Femur (tissue), 1 donor: ENCODE measurements at regions not wholly inside any gene's neighbourhood (a gene's known extent, or its start where the extent isn't known, plus 50 kb on each side); places are given as distances from the start of the nearest gene placed in this dataset.
"Not testable (repeated sequence)": the region's sequence is repeated elsewhere in the genome, so short reads cannot be mapped to it uniquely, and the experiment has no call there.

Source experiments
- DNase-seq: peaks from one replicate; pipeline ENCODE4 v3.0.0-alpha.2; 2017

GRCh38 chr19:33866696-33867095, 70.0 kb downstream of the KCTD15 start:
- no peak for DNase-seq

GRCh38 chr19:33868076-33868735, 71.5 kb downstream of the KCTD15 start:
- peak; percentile 32 for DNase-seq

- DNase-seq = peak; percentile 65
Observed at GRCh38 chr19:33868788-33869412, 72.2 kb downstream of the KCTD15 start.

GRCh38 chr19:33870298-33870932, 73.7 kb downstream of the KCTD15 start:
- DNase-seq = not testable (repeated sequence)

- DNase-seq = no peak
Observed at GRCh38 chr19:33871605-33872004, 74.9 kb downstream of the KCTD15 start.

GRCh38 chr19:33872445-33873320, 76.0 kb downstream of the KCTD15 start:
- DNase-seq = no peak

- no peak for DNase-seq
Observed at GRCh38 chr19:33875071-33875470, 78.4 kb downstream of the KCTD15 start.

- DNase-seq = no peak
Observed at GRCh38 chr19:33876192-33876591, 79.5 kb downstream of the KCTD15 start.

- no peak for DNase-seq
Observed at GRCh38 chr19:33878030-33878544, 81.4 kb downstream of the KCTD15 start.

- no peak for DNase-seq
Observed at GRCh38 chr19:33878910-33879810, 82.5 kb downstream of the KCTD15 start.

GRCh38 chr19:33879818-33880575, 83.3 kb downstream of the KCTD15 start:
- DNase-seq = no peak

- peak; percentile 43 for DNase-seq
Observed at GRCh38 chr19:33883859-33884519, 87.3 kb downstream of the KCTD15 start.

- DNase-seq = no peak
Observed at GRCh38 chr19:33885236-33885635, 88.6 kb downstream of the KCTD15 start.

- no peak for DNase-seq
Observed at GRCh38 chr19:33887891-33888290, 91.2 kb downstream of the KCTD15 start.

- DNase-seq = no peak
Observed at GRCh38 chr19:33888665-33889064, 92.0 kb downstream of the KCTD15 start.

- no peak for DNase-seq
Observed at GRCh38 chr19:33890569-33890968, 93.9 kb downstream of the KCTD15 start.

- DNase-seq = no peak
Observed at GRCh38 chr19:33891773-33892172, 95.1 kb downstream of the KCTD15 start.

- no peak for DNase-seq
Observed at GRCh38 chr19:33894787-33895186, 98.1 kb downstream of the KCTD15 start.

- DNase-seq = no peak
Observed at GRCh38 chr19:33895366-33895765, 98.7 kb downstream of the KCTD15 start.

- no peak for DNase-seq
Observed at GRCh38 chr19:33898062-33898677, 101.5 kb downstream of the KCTD15 start.
